Common myeloid progenitor, CD34-positive (primary cell): ENCODE measurements at regions not wholly inside any gene's neighbourhood (a gene's known extent, or its start where the extent isn't known, plus 50 kb on each side); places are given as distances from the start of the nearest gene placed in this dataset.
A peak's percentile ranks its signal among the peaks of the same experiment; 100 is the strongest.

Experiments used
- CTCF ChIA-PET: fragments of 350-600 bp; sonication (Branson Sonifier 250); formaldehyde crosslinking; loops from one replicate; lab custom pipeline; 2021; ENCODE audit warnings: antibody characterized with exemption; lab: Charles Lee
- POLR2A ChIA-PET: fragments of 350-600 bp; sonication (Branson Sonifier 250); formaldehyde crosslinking; loops from one replicate; lab custom pipeline; 2021; ENCODE audit warnings: antibody characterized with exemption; lab: Charles Lee
- DNase-seq, 3 donors: peaks; one replicate each; pipeline versions ENCODE4 v3.0.0 to v3.0.0-alpha.2; 2013
- H3K27ac ChIP-seq, 2 experiments: 1 replicate in 1 of 2; 2 replicates in 1 of 2; pipeline ENCODE4 v1.7.0; 2013; ENCODE audit warnings: inconsistent platforms in 2 of 2, low read length in 2 of 2, mild to moderate bottlenecking in 2 of 2, low read depth in 1 of 2, moderate library complexity in 1 of 2; ENCODE audit not compliant: severe bottlenecking in 2 of 2, insufficient read depth in 1 of 2, poor library complexity in 1 of 2
- H3K27me3 ChIP-seq, 5 experiments: replicated peaks in 2 of 5; 1 replicate in 3 of 5; 2 replicates in 2 of 5; pipeline versions ENCODE4 v1.6.1 to v1.7.0; 2013; ENCODE audit warnings: low read length in 4 of 5, mild to moderate bottlenecking in 2 of 5, moderate library complexity in 2 of 5, inconsistent platforms in 1 of 5; ENCODE audit not compliant: insufficient read depth in 5 of 5, control insufficient read depth in 4 of 5
- H3K36me3 ChIP-seq, 4 experiments: 1 replicate in 2 of 4; 2 replicates in 2 of 4; pipeline versions ENCODE4 v1.6.1 to v1.7.0; 2013; ENCODE audit warnings: low read length in 3 of 4, control low read depth in 1 of 4, mild to moderate bottlenecking in 1 of 4; ENCODE audit not compliant: control insufficient read depth in 4 of 4, insufficient read depth in 4 of 4
- H3K4me1 ChIP-seq, 4 experiments: 1 replicate in 3 of 4; 2 replicates in 1 of 4; pipeline versions ENCODE4 v1.6.1 to v1.7.1; 2013; ENCODE audit warnings: low read length in 3 of 4, mild to moderate bottlenecking in 3 of 4, control low read depth in 1 of 4, inconsistent platforms in 1 of 4, moderate library complexity in 1 of 4; ENCODE audit not compliant: control insufficient read depth in 4 of 4, insufficient read depth in 4 of 4; ENCODE audit errors: control extremely low read depth in 1 of 4
- H3K4me3 ChIP-seq, 7 experiments: 1 replicate in 4 of 7; 2 replicates in 3 of 7; pipeline versions ENCODE4 v1.5.1 to v1.7.0; 2013; ENCODE audit warnings: mild to moderate bottlenecking in 7 of 7, low read length in 6 of 7, moderate library complexity in 6 of 7, inconsistent platforms in 2 of 7, low read depth in 2 of 7, control low read depth in 1 of 7; ENCODE audit not compliant: insufficient read depth in 4 of 7, control insufficient read depth in 1 of 7; ENCODE audit errors: extremely low read depth in 1 of 7
- H3K9me3 ChIP-seq, 5 experiments: 1 replicate in 4 of 5; 2 replicates in 1 of 5; pipeline versions ENCODE4 v1.6.1 to v1.7.1; 2013; ENCODE audit warnings: low read length in 4 of 5, mild to moderate bottlenecking in 2 of 5, inconsistent platforms in 1 of 5, low read depth in 1 of 5, moderate library complexity in 1 of 5; ENCODE audit not compliant: control insufficient read depth in 4 of 5, insufficient read depth in 2 of 5; ENCODE audit errors: control extremely low read depth in 1 of 5
- WGBS: methylation state at CpG from one replicate; pipeline ENCODE4 v1.1.5; 2013; ENCODE audit not compliant: insufficient coverage; 5-methylcytosine and 5-hydroxymethylcytosine counted together

- no peak for DNase-seq
- H3K27ac ChIP-seq, result no peak overlapping the region
- CTCF ChIA-PET, result no interaction called here
- POLR2A ChIA-PET, result no interaction called here
- H3K4me3 ChIP-seq, result no peak overlapping the region
- no peaks in the 10 kb centered on the region for H3K27me3 ChIP-seq
- H3K4me1 ChIP-seq, result peaks cover 0 to 69% (median 44%) of the 10 kb centered on the region in 4 experiments
- WGBS, result 91% methylated on average over 34 of the region's 35 CpGs
- no peaks in the 10 kb centered on the region for H3K36me3 ChIP-seq
- peaks cover 0 to 17% (median 0%) of the 10 kb centered on the region in 5 experiments for H3K9me3 ChIP-seq
Measured at GRCh38 chr12:132433641-132434395, 56.1 kb upstream of the FBRSL1 start.

- POLR2A ChIA-PET, result no interaction called here
- no peak for DNase-seq
- Histone ChIP-seq H3K4me1 (peaks cover 0 to 69% (median 46%) of the 10 kb centered on the region in 4 experiments), H3K36me3 (no peaks in the 10 kb centered on the region), H3K4me3 (no peak overlapping the region), H3K27ac (no peak overlapping the region), H3K27me3 (no peaks in the 10 kb centered on the region), H3K9me3 (peaks cover 0 to 15% (median 0%) of the 10 kb centered on the region in 5 experiments)
- WGBS, result 87% methylated on average over 39 of the region's 41 CpGs
- CTCF ChIA-PET, result interaction anchor here (0.6 kb wide), 1 partner anchor 131 kb away, joined by 3 read pairs; no protein-coding TSS in a partner anchor
Measured at GRCh38 chr12:132432721-132433577, 57.0 kb upstream of the FBRSL1 start.

GRCh38 chr12:132432126-132432705 lies 57.7 kb upstream of the FBRSL1 start:
- H3K27ac ChIP-seq, result no peak overlapping the region
- POLR2A ChIA-PET, result no interaction called here
- 98% methylated on average over 17 of the region's 18 CpGs for WGBS
- CTCF ChIA-PET, result interaction anchor here (0.6 to 1.2 kb wide), 3 partner anchors 17 to 132 kb away, joined by 3 to 5 read pairs (median 3); no protein-coding TSS in a partner anchor
- no peak for DNase-seq
- H3K9me3 ChIP-seq, result peaks cover 0 to 12% (median 0%) of the 10 kb centered on the region in 5 experiments
- H3K4me1 ChIP-seq, result peaks cover 0 to 64% (median 40%) of the 10 kb centered on the region in 4 experiments
- no peaks in the 10 kb centered on the region for H3K36me3 ChIP-seq
- H3K4me3 ChIP-seq, result no peak overlapping the region
- no peaks in the 10 kb centered on the region for H3K27me3 ChIP-seq

GRCh38 chr12:132430838-132431774 lies 58.8 kb upstream of the FBRSL1 start:
- Histone ChIP-seq H3K27ac (no peak overlapping the region), H3K36me3 (no peaks in the 10 kb centered on the region), H3K4me3 (no peak overlapping the region), H3K27me3 (no peaks in the 10 kb centered on the region), H3K9me3 (peaks cover 0 to 5% (median 0%) of the 10 kb centered on the region in 5 experiments), H3K4me1 (peaks cover 0 to 53% (median 36%) of the 10 kb centered on the region in 4 experiments)
- WGBS, result 92% methylated on average over 34 of the region's 39 CpGs
- ChIA-PET CTCF (interaction anchor here (0.8 to 5.7 kb wide), 10 partner anchors 10 to 169 kb away, joined by 3 to 45 read pairs (median 4); no protein-coding TSS in a partner anchor), POLR2A (interaction anchor here (0.8 to 1.1 kb wide), 2 partner anchors 58 to 75 kb away, joined by 3 to 4 read pairs; no protein-coding TSS in a partner anchor)
- no peak for DNase-seq

GRCh38 chr12:132429946-132430643 lies 59.9 kb upstream of the FBRSL1 start:
- peak overlapping the region in 3 of 7 experiments; percentile 28 to 54 (median 48) for H3K4me3 ChIP-seq
- ChIA-PET CTCF (interaction anchor here (0.8 to 5.7 kb wide), 8 partner anchors 11 to 170 kb away, joined by 3 to 45 read pairs (median 4); no protein-coding TSS in a partner anchor), POLR2A (interaction anchor here (0.5 to 1.1 kb wide), 4 partner anchors 59 to 229 kb away, joined by 3 to 4 read pairs (median 3); no protein-coding TSS in a partner anchor)
- DNase-seq, result peak; percentile 87 to 96 (median 96)
- peaks cover 0 to 50% (median 36%) of the 10 kb centered on the region in 4 experiments for H3K4me1 ChIP-seq
- H3K27me3 ChIP-seq, result no peaks in the 10 kb centered on the region
- no peaks in the 10 kb centered on the region for H3K36me3 ChIP-seq
- peaks cover 0 to 4% (median 0%) of the 10 kb centered on the region in 5 experiments for H3K9me3 ChIP-seq
- 9% methylated on average over 14 of the region's 25 CpGs for WGBS
- H3K27ac ChIP-seq, result no peak overlapping the region
